ENCODE measurements at regions not wholly inside any gene's neighbourhood (a gene's known extent, or its start where the extent isn't known, plus 50 kb on each side); places are given as distances from the start of the nearest gene placed in this dataset.
"Not testable (repeated sequence)": the region's sequence is repeated elsewhere in the genome, so short reads cannot be mapped to it uniquely, and the experiment has no call there.

- 0 out of 2 replicates have a peak, but pooled peaks cover 2% of the 10 kb centered on the region for H3K9me2 ChIP-seq (replicated peaks; ENCODE audit: insufficient read depth, low read length)
- no peak for DNase-seq
- no peak overlapping the region for H3K9ac ChIP-seq (ENCODE audit: low read length)
- no peaks in the 10 kb centered on the region for H3K79me2 ChIP-seq (ENCODE audit: low read length)
- no peaks in the 10 kb centered on the region for H3K9me3 ChIP-seq (ENCODE audit: low read length)
- H3K27me3 ChIP-seq (ENCODE audit: low read length) = peaks cover 5% of the 10 kb centered on the region; the same call in 1 of the 2 replicates
- H3K4me2 ChIP-seq (ENCODE audit: low read depth, low read length, poor library complexity, severe bottlenecking) = no peak overlapping the region
- H4K20me1 ChIP-seq (ENCODE audit: insufficient read depth, low read depth, low read length) = no peaks in the 10 kb centered on the region
- no peak overlapping the region for H3K4me3 ChIP-seq (ENCODE audit: low read length)
- no peaks in the 10 kb centered on the region for H3K36me3 ChIP-seq (ENCODE audit: insufficient read depth, low read length)
- H3K4me1 ChIP-seq (ENCODE audit: low read length) = no peaks in the 10 kb centered on the region
- no peak overlapping the region for H2AFZ ChIP-seq (ENCODE audit: low read length)
- no peak overlapping the region for H3K27ac ChIP-seq (ENCODE audit: low read length)
Measured at GRCh38 chr6:86331265-86331840, 606.0 kb upstream of the HTR1E start.

GRCh38 chr6:86306210-86306609, 631.1 kb upstream of the HTR1E start:
- Histone ChIP-seq H4K20me1 (ENCODE audit: insufficient read depth, low read depth, low read length) (no peaks in the 10 kb centered on the region), H3K4me3 (ENCODE audit: low read length) (no peak overlapping the region), H3K9me3 (ENCODE audit: low read length) (no peaks in the 10 kb centered on the region; the same call in 1 of the 2 replicates), H3K36me3 (ENCODE audit: insufficient read depth, low read length) (no peaks in the 10 kb centered on the region), H3K4me1 (ENCODE audit: low read length) (no peaks in the 10 kb centered on the region), H3K9ac (ENCODE audit: low read length) (no peak overlapping the region), H2AFZ (ENCODE audit: low read length) (no peak overlapping the region), H3K9me2 (replicated peaks; ENCODE audit: insufficient read depth, low read length) (no peaks in the 10 kb centered on the region), H3K4me2 (ENCODE audit: low read depth, low read length, poor library complexity, severe bottlenecking) (no peak overlapping the region), H3K27ac (ENCODE audit: low read length) (no peak overlapping the region), H3K79me2 (ENCODE audit: low read length) (no peaks in the 10 kb centered on the region), H3K27me3 (ENCODE audit: low read length) (no peaks in the 10 kb centered on the region)
- DNase-seq = no peak

- no peak overlapping the region for H3K27ac ChIP-seq (ENCODE audit: low read length)
- H3K4me2 ChIP-seq (ENCODE audit: low read depth, low read length, poor library complexity, severe bottlenecking) = no peak overlapping the region
- H3K9me2 ChIP-seq (replicated peaks; ENCODE audit: insufficient read depth, low read length) = no peaks in the 10 kb centered on the region
- no peak for DNase-seq
- no peaks in the 10 kb centered on the region for H4K20me1 ChIP-seq (ENCODE audit: insufficient read depth, low read depth, low read length)
- H2AFZ ChIP-seq (ENCODE audit: low read length) = no peak overlapping the region
- no peaks in the 10 kb centered on the region for H3K9me3 ChIP-seq (ENCODE audit: low read length)
- no peak overlapping the region for H3K9ac ChIP-seq (ENCODE audit: low read length)
- no peaks in the 10 kb centered on the region for H3K27me3 ChIP-seq (ENCODE audit: low read length)
- no peaks in the 10 kb centered on the region for H3K79me2 ChIP-seq (ENCODE audit: low read length)
- H3K4me3 ChIP-seq (ENCODE audit: low read length) = no peak overlapping the region
- no peaks in the 10 kb centered on the region for H3K36me3 ChIP-seq (ENCODE audit: insufficient read depth, low read length)
- H3K4me1 ChIP-seq (ENCODE audit: low read length) = no peaks in the 10 kb centered on the region
Measured at GRCh38 chr6:86285876-86286275, 643.2 kb upstream of the SYNCRIP start.

DNA sequence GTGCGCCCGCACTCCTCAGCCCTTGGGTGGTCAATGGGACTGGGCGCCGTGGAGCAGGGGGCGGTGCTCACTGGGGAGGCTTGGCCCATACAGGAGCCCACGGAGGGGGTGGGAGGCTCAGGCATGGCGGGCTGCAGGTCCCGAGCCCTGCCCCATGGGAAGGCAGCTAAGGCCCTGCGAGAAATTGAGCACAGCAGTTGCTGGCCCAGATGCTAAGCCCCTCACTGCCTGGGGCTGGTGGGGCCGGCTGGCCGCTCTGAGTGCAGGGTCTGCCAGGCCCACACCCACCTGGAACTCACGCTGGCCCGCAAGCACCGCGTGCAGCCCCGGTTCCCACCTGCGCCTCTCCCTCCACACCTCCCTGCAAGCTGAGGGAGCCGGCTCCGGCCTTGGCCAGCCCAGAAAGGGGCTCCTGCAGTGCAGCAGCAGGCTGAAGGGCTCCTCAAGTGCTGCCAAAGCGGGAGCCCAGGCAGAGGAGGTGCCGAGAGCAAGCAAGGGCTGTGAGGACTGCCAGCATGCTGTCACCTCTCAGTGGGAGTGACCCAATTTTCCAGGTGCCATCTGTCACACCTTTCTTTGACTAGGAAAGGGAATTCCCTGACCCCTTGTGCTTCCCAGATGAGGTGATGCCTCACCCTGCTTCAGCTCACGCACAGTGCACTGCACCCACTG, 642.3 kb upstream of the SYNCRIP start:
- H3K9me2 ChIP-seq (replicated peaks; ENCODE audit: insufficient read depth, low read length); DNase-seq: not testable (repeated sequence)

DNA sequence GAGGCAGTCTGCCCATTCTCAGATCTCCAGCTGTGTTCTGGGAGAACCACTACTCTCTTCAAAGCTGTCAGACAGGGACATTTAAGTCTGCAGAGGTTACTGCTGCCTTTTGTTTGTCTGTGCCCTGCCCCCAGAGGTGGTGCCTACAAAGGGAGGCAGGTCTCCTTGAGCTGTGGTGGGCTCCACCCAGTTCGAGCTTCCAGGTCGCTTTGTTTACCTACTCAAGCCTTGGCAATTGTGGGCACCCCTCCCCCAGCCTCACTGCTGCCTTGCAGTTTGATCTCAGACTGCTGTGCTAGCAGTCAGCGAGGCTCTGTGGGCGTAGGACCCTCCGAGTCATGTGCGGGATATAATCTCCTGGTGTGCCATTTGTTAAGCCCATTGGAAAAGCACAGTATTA, 640.9 kb upstream of the SYNCRIP start:
- H3K9me3 ChIP-seq (ENCODE audit: low read length); H2AFZ ChIP-seq (ENCODE audit: low read length): not testable (repeated sequence)

More for the DNA sequence above, 642.3 kb upstream of the SYNCRIP start:
- H3K9ac ChIP-seq (ENCODE audit: low read length); H3K27ac ChIP-seq (ENCODE audit: low read length); H3K79me2 ChIP-seq (ENCODE audit: low read length); H4K20me1 ChIP-seq (ENCODE audit: insufficient read depth, low read depth, low read length); H3K4me2 ChIP-seq (ENCODE audit: low read depth, low read length, poor library complexity, severe bottlenecking); H3K27me3 ChIP-seq (ENCODE audit: low read length); H3K36me3 ChIP-seq (ENCODE audit: insufficient read depth, low read length); H3K4me3 ChIP-seq (ENCODE audit: low read length); H3K9me3 ChIP-seq (ENCODE audit: low read length); H3K4me1 ChIP-seq (ENCODE audit: low read length); H2AFZ ChIP-seq (ENCODE audit: low read length): not testable (repeated sequence)

DNA sequence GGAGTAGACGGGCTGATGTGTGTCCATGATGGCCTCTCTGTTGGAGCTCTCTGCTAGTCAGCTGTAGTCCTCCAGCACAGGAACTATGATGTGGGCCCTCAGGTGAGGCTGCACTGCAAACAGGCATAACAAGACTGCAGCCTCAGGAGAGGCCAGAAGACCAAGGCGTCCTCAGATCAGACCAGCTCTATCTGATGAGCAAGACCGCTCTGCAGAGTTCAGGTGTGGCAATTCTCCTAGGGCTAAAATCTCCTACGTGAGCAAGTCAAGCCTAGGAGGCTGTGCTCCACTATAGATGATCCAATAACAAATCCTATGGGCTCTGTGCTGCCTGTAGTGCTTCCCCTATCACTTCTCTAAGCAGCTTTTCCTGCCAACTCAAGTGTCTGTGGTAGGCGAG, 633.4 kb upstream of the SYNCRIP start:
- Histone ChIP-seq H2AFZ (ENCODE audit: low read length) (no peak overlapping the region), H3K27ac (ENCODE audit: low read length) (no peak overlapping the region), H3K36me3 (ENCODE audit: insufficient read depth, low read length) (no peaks in the 10 kb centered on the region), H3K9ac (ENCODE audit: low read length) (no peak overlapping the region), H3K4me2 (ENCODE audit: low read depth, low read length, poor library complexity, severe bottlenecking) (no peak overlapping the region), H3K9me3 (ENCODE audit: low read length) (no peaks in the 10 kb centered on the region), H3K4me1 (ENCODE audit: low read length) (no peaks in the 10 kb centered on the region), H4K20me1 (ENCODE audit: insufficient read depth, low read depth, low read length) (no peaks in the 10 kb centered on the region), H3K9me2 (replicated peaks; ENCODE audit: insufficient read depth, low read length) (no peaks in the 10 kb centered on the region), H3K27me3 (ENCODE audit: low read length) (no peaks in the 10 kb centered on the region), H3K79me2 (ENCODE audit: low read length) (no peaks in the 10 kb centered on the region), H3K4me3 (ENCODE audit: low read length) (no peak overlapping the region)
- no peak for DNase-seq

More for the DNA sequence above, 640.9 kb upstream of the SYNCRIP start:
- H3K4me2 ChIP-seq (ENCODE audit: low read depth, low read length, poor library complexity, severe bottlenecking); H3K9ac ChIP-seq (ENCODE audit: low read length); H3K27me3 ChIP-seq (ENCODE audit: low read length); DNase-seq; H3K4me1 ChIP-seq (ENCODE audit: low read length); H3K36me3 ChIP-seq (ENCODE audit: insufficient read depth, low read length); H3K9me2 ChIP-seq (replicated peaks; ENCODE audit: insufficient read depth, low read length); H3K4me3 ChIP-seq (ENCODE audit: low read length); H3K79me2 ChIP-seq (ENCODE audit: low read length); H4K20me1 ChIP-seq (ENCODE audit: insufficient read depth, low read depth, low read length); H3K27ac ChIP-seq (ENCODE audit: low read length): not testable (repeated sequence)

- Histone ChIP-seq H3K27me3 (ENCODE audit: low read length) (no peaks in the 10 kb centered on the region), H3K9me3 (ENCODE audit: low read length) (no peaks in the 10 kb centered on the region), H2AFZ (ENCODE audit: low read length) (no peak overlapping the region), H3K36me3 (ENCODE audit: insufficient read depth, low read length) (no peaks in the 10 kb centered on the region), H3K79me2 (ENCODE audit: low read length) (no peaks in the 10 kb centered on the region), H3K4me1 (ENCODE audit: low read length) (no peaks in the 10 kb centered on the region), H4K20me1 (ENCODE audit: insufficient read depth, low read depth, low read length) (no peaks in the 10 kb centered on the region), H3K27ac (ENCODE audit: low read length) (no peak overlapping the region), H3K9me2 (replicated peaks; ENCODE audit: insufficient read depth, low read length) (no peaks in the 10 kb centered on the region), H3K9ac (ENCODE audit: low read length) (no peak overlapping the region), H3K4me3 (ENCODE audit: low read length) (no peak overlapping the region), H3K4me2 (ENCODE audit: low read depth, low read length, poor library complexity, severe bottlenecking) (no peak overlapping the region)
- no peak for DNase-seq
Measured at GRCh38 chr6:86273936-86274335, 631.2 kb upstream of the SYNCRIP start.

DNA sequence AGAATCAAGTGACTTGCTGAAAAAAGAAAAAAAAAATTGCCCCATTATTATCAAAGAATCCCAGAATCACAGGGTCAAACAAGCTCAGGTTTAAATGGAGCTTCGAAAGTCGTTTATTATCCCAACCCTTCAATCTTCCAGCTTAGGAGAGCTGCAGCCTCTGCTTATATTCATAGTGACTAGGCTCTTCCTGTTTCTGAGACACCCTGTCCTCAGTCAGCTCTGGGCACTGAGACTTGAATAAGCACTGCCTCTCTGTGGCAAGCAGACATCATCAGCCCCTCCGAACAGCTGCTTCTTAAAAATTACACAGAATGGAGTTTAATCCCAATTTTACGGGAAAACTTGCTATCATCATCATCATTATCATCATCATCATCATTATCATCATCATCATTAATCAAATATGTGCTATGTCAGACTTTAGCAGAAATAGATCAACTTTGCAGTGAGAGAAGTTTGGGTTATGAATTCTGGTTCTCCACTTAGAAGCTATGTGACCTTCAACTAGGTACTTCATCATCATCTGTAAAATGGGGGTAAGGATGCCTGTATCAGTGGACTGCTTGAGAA, 614.0 kb upstream of the SYNCRIP start:
- Histone ChIP-seq H3K4me1 (ENCODE audit: low read length) (no peaks in the 10 kb centered on the region), H3K27ac (ENCODE audit: low read length) (no peak overlapping the region), H3K79me2 (ENCODE audit: low read length) (no peaks in the 10 kb centered on the region), H3K9me3 (ENCODE audit: low read length) (no peaks in the 10 kb centered on the region), H3K4me3 (ENCODE audit: low read length) (no peak overlapping the region), H3K36me3 (ENCODE audit: insufficient read depth, low read length) (no peaks in the 10 kb centered on the region), H4K20me1 (ENCODE audit: insufficient read depth, low read depth, low read length) (no peaks in the 10 kb centered on the region), H2AFZ (ENCODE audit: low read length) (no peak overlapping the region), H3K9ac (ENCODE audit: low read length) (no peak overlapping the region), H3K9me2 (replicated peaks; ENCODE audit: insufficient read depth, low read length) (no peaks in the 10 kb centered on the region), H3K4me2 (ENCODE audit: low read depth, low read length, poor library complexity, severe bottlenecking) (no peak overlapping the region), H3K27me3 (ENCODE audit: low read length) (no peaks in the 10 kb centered on the region)
- DNase-seq = no peak
